PC-9 (cell line): ENCODE measurements at regions not wholly inside any gene's neighbourhood (a gene's known extent, or its start where the extent isn't known, plus 50 kb on each side); places are given as distances from the start of the nearest gene placed in this dataset.

Experiments used
- EZH2 ChIP-seq: fragments of 200-600 bp; sonication (generic); IDR thresholded peaks from 2 replicates; pipeline ENCODE4 v1.8.0; 2017; ENCODE audit warnings: antibody characterized with exemption, low read depth
- TF ChIP-seq, protein P1 (sequence below): fragments of 200-600 bp; sonication (generic); conservative IDR thresholded peaks from 2 replicates; pipeline ENCODE4 v1.6.1; 2017; ENCODE audit warnings: mixed run types, antibody characterized with exemption, mild to moderate bottlenecking, moderate library complexity

DNA sequence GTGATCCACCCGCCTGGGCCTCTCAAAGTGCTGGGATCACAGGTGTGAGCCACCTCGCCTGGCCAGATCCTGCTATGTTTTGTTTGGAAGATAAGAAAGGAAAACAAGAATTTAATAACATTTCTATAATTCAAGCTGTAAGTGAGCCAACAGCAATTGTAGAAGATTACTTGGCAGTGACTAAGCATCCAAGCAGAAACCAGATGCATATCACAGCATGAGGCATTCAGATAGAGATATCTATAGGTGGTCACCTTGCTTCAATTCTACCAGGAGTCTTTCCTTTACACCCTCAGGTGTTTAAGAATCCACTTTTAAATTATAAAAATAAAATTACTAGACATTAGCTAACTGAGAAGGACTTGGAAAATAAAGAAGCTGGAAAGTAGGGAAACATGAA, 83.9 kb upstream of the ATF7IP start:
- TF ChIP-seq EZH2: no peak
- TF ChIP-seq, protein P1, sequence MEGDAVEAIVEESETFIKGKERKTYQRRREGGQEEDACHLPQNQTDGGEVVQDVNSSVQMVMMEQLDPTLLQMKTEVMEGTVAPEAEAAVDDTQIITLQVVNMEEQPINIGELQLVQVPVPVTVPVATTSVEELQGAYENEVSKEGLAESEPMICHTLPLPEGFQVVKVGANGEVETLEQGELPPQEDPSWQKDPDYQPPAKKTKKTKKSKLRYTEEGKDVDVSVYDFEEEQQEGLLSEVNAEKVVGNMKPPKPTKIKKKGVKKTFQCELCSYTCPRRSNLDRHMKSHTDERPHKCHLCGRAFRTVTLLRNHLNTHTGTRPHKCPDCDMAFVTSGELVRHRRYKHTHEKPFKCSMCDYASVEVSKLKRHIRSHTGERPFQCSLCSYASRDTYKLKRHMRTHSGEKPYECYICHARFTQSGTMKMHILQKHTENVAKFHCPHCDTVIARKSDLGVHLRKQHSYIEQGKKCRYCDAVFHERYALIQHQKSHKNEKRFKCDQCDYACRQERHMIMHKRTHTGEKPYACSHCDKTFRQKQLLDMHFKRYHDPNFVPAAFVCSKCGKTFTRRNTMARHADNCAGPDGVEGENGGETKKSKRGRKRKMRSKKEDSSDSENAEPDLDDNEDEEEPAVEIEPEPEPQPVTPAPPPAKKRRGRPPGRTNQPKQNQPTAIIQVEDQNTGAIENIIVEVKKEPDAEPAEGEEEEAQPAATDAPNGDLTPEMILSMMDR: no peak
